Transverse colon (tissue), 3 donors: ENCODE measurements at regions not wholly inside any gene's neighbourhood (a gene's known extent, or its start where the extent isn't known, plus 50 kb on each side); places are given as distances from the start of the nearest gene placed in this dataset.

Experiments
- EP300 ChIP-seq: sonication (generic); formaldehyde crosslinking; IDR thresholded peaks from one replicate; pipeline ENCODE4 v1.6.1; 2017; ENCODE audit warnings: antibody characterized with exemption, low read depth
- POLR2A ChIP-seq: fragments of 450-650 bp; IDR thresholded peaks from one replicate; pipeline ENCODE4 v1.6.1; 2016; ENCODE audit warnings: antibody characterized with exemption, mild to moderate bottlenecking, moderate library complexity
- TF ChIP-seq, protein P1 (sequence below), 5 experiments: fragments of 200-600 bp in 3 of 5; fragments of 450-650 bp in 2 of 5; sonication (generic) in 3 of 5; IDR thresholded peaks; 1 replicate in 2 of 5; 2 replicates in 3 of 5; pipeline ENCODE4 v1.5.1; 2016 to 2017; ENCODE audit warnings: antibody characterized with exemption in 5 of 5, inconsistent platforms in 3 of 5, mild to moderate bottlenecking in 2 of 5, moderate library complexity in 1 of 5

DNA sequence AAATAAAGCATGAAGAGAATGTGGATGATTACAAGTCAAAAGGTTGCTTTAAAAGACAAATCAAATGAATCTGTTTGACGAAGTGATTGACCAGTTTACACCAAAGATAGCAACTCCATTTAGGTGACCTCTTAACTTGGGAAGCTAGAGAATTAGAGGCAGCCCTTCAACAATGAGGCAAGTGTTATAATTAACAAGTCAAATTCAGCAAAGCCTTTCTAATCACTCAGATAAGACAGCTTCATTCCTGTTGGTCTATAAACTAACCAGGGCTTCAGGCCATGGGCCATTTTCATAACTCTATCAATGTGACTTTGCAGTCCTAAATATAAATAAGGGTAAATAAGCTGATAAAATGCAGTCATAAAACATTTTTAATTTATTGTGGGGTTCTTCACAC, 712.2 kb upstream of the SEMA6A start:
- TF ChIP-seq, protein P1, sequence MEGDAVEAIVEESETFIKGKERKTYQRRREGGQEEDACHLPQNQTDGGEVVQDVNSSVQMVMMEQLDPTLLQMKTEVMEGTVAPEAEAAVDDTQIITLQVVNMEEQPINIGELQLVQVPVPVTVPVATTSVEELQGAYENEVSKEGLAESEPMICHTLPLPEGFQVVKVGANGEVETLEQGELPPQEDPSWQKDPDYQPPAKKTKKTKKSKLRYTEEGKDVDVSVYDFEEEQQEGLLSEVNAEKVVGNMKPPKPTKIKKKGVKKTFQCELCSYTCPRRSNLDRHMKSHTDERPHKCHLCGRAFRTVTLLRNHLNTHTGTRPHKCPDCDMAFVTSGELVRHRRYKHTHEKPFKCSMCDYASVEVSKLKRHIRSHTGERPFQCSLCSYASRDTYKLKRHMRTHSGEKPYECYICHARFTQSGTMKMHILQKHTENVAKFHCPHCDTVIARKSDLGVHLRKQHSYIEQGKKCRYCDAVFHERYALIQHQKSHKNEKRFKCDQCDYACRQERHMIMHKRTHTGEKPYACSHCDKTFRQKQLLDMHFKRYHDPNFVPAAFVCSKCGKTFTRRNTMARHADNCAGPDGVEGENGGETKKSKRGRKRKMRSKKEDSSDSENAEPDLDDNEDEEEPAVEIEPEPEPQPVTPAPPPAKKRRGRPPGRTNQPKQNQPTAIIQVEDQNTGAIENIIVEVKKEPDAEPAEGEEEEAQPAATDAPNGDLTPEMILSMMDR (IDR thresholded peaks at IDR 0.05), result no peak
- TF ChIP-seq POLR2A, result no peak
- TF ChIP-seq EP300, result no peak
